ENCODE measurements at regions not wholly inside any gene's neighbourhood (a gene's known extent, or its start where the extent isn't known, plus 50 kb on each side); places are given as distances from the start of the nearest gene placed in this dataset.

GRCh38 chr11:10914050-10914449 is 56.2 kb upstream of the ZBED5 start:
- no peak overlapping the region for H3K27ac ChIP-seq (ENCODE audit: control insufficient read depth, insufficient read depth)
- ChIA-PET RAD21 (ENCODE audit: unreplicated experiment) (interaction anchor here (0.7 to 1.4 kb wide), 2 partner anchors 20 to 122 kb away, joined by 3 read pairs; no protein-coding TSS in a partner anchor), POLR2A (no interaction called here), CTCF (interaction anchor here (0.7 to 1.8 kb wide), 4 partner anchors 8 to 121 kb away, joined by 3 to 5 read pairs (median 4); no protein-coding TSS in a partner anchor), SMC1A (ENCODE audit: uncharacterized antibody, unreplicated experiment) (interaction anchor here (1.1 to 1.2 kb wide), 2 partner anchors 15 to 20 kb away, joined by 3 to 5 read pairs; no protein-coding TSS in a partner anchor)
- FAIRE-seq (no peak), DNase-seq (ENCODE audit: low read depth, low spot score) (no peak), ATAC-seq (no peak)
- intact Hi-C loops (cut with micrococcal nuclease; ENCODE audit: unreplicated experiment): no loop called here
- no peak overlapping the region for H3K4me2 ChIP-seq (ENCODE audit: control insufficient read depth, insufficient read depth)
- in situ Hi-C loops (cut with MboI): no loop called here
- 0% methylated on average over 2 of the region's 2 CpGs for WGBS (ENCODE audit: insufficient coverage, insufficient replicate concordance, low lambda C conversion rate, missing lambda C conversion rate)
- peaks cover 2% of the 10 kb centered on the region; the same call in 2 of the 3 replicates for H3K9me3 ChIP-seq (replicated peaks; ENCODE audit: control insufficient read depth, insufficient read depth, low read length)
- no TSS peak for BruUV-seq (replicated peaks)
- no peaks in the 10 kb centered on the region for H3K4me1 ChIP-seq (ENCODE audit: control insufficient read depth, insufficient read depth, low read length)
- TF ChIP-seq MYC (IDR thresholded peaks at IDR 0.05; ENCODE audit: insufficient read depth, insufficient read length, insufficient replicate concordance, low read length, severe bottlenecking) (no peak), CEBPZ (IDR thresholded peaks at IDR 0.05; ENCODE audit: low read depth, low read length) (no peak), MLLT1 (IDR thresholded peaks at IDR 0.05) (no peak), IKZF2 (IDR thresholded peaks at IDR 0.05) (no peak), SREBF2 (IDR thresholded peaks at IDR 0.05; ENCODE audit: low read length) (no peak), FOS (IDR thresholded peaks at IDR 0.05; ENCODE audit: borderline replicate concordance, extremely low read depth, insufficient read length) (no peak)
- no peak overlapping the region for H3K9ac ChIP-seq (ENCODE audit: control insufficient read depth, insufficient read depth, low read length)
- peaks cover 0 to 1% of the 10 kb centered on the region in 2 experiments; a peak in 1 of 4 replicates for H3K27me3 ChIP-seq (replicated peaks in 1 of 2; ENCODE audit: control insufficient read depth in 2 of 2, insufficient read depth in 2 of 2, low read length in 1 of 2)
- H2AFZ ChIP-seq (ENCODE audit: control insufficient read depth, low read depth, low read length): no peak overlapping the region
- no peak overlapping the region for H3K4me3 ChIP-seq
- no peaks in the 10 kb centered on the region for H3K36me3 ChIP-seq (ENCODE audit: control insufficient read depth in 2 of 2, insufficient read depth in 2 of 2, low read length in 1 of 2)
- H4K20me1 ChIP-seq (ENCODE audit: control insufficient read depth, insufficient read depth): no peaks in the 10 kb centered on the region
- H3K79me2 ChIP-seq (ENCODE audit: control insufficient read depth, insufficient read depth, low read length): no peaks in the 10 kb centered on the region
